ENCODE measurements at regions not wholly inside any gene's neighbourhood (a gene's known extent, or its start where the extent isn't known, plus 50 kb on each side); places are given as distances from the start of the nearest gene placed in this dataset.

GRCh38 chr18:2415656-2416055 lies 155.6 kb downstream of the METTL4 start:
- Histone ChIP-seq H3K4me1 (ENCODE audit: low read length) (no peaks in the 10 kb centered on the region), H3K9me3 (ENCODE audit: insufficient read depth, low read length) (no peaks in the 10 kb centered on the region), H3K9ac (ENCODE audit: low read length) (no peak overlapping the region), H2AFZ (ENCODE audit: low read depth, low read length) (no peak overlapping the region), H3K4me2 (ENCODE audit: low read length) (no peak overlapping the region), H3K4me3 (ENCODE audit: low read length) (no peak overlapping the region), H3K36me3 (replicated peaks; ENCODE audit: low read depth, low read length) (no peaks in the 10 kb centered on the region), H3K27me3 (ENCODE audit: low read depth, low read length) (peaks cover 14% of the 10 kb centered on the region), H4K20me1 (ENCODE audit: insufficient read depth, low read length) (no peaks in the 10 kb centered on the region), H3K79me2 (ENCODE audit: low read length) (no peaks in the 10 kb centered on the region), H3K27ac (ENCODE audit: low read length) (no peak overlapping the region)
- TF ChIP-seq CTCF (IDR thresholded peaks at IDR 0.05; ENCODE audit: low read depth, low read length): no peak
- no peak for TF ChIP-seq EZH2phosphoT487 (IDR thresholded peaks at IDR 0.05; ENCODE audit: low read depth)

DNA sequence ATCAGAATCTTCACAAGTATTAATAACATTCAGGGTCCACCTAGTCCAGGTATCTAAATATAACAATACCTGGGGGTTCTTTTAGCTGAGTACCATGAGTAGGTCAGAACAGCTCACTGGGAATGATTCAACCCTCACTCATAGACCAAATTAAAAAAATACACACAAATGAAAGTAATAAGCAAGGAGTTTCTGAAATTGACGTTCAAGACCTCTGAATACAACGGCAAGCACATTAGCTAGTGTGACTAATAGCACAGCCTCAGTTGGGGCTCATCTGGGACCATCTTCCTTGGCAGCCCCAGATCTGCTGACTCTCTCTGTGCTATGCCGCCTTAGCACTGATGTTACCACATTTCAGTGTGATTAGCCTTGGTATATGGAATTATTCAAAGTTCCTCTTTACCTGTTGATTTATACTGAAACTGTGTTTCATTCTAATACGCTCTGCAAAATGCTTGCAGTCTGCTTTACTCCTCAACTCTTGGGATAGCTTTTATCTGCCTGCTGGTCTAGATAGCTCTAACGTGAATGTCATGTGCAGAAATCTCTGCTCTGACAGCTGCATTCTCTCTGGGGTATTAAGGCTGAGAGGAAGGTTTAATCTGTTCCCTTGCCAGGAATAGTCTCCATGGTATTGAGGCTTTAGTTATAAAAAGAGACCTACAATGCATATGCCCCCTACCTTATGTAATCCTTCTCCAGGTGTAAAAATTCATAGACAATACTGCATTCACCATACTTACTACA lies 153.3 kb downstream of the METTL4 start:
- Histone ChIP-seq H3K4me1 (ENCODE audit: low read length) (no peaks in the 10 kb centered on the region), H3K4me3 (ENCODE audit: low read length) (no peak overlapping the region), H3K9ac (ENCODE audit: low read length) (no peak overlapping the region), H3K27ac (ENCODE audit: low read length) (no peak overlapping the region), H3K4me2 (ENCODE audit: low read length) (no peak overlapping the region), H3K9me3 (ENCODE audit: insufficient read depth, low read length) (no peaks in the 10 kb centered on the region), H4K20me1 (ENCODE audit: insufficient read depth, low read length) (no peaks in the 10 kb centered on the region), H3K27me3 (ENCODE audit: low read depth, low read length) (peaks cover 17% of the 10 kb centered on the region), H2AFZ (ENCODE audit: low read depth, low read length) (no peak overlapping the region), H3K79me2 (ENCODE audit: low read length) (no peaks in the 10 kb centered on the region), H3K36me3 (replicated peaks; ENCODE audit: low read depth, low read length) (no peaks in the 10 kb centered on the region)
- TF ChIP-seq CTCF (IDR thresholded peaks at IDR 0.05; ENCODE audit: low read depth, low read length) (no peak), EZH2phosphoT487 (IDR thresholded peaks at IDR 0.05; ENCODE audit: low read depth) (no peak)

- Histone ChIP-seq H2AFZ (ENCODE audit: low read depth, low read length) (no peak overlapping the region), H3K4me3 (ENCODE audit: low read length) (no peak overlapping the region), H3K36me3 (replicated peaks; ENCODE audit: low read depth, low read length) (no peaks in the 10 kb centered on the region), H3K9ac (ENCODE audit: low read length) (no peak overlapping the region), H4K20me1 (ENCODE audit: insufficient read depth, low read length) (no peaks in the 10 kb centered on the region), H3K27ac (ENCODE audit: low read length) (no peak overlapping the region), H3K9me3 (ENCODE audit: insufficient read depth, low read length) (no peaks in the 10 kb centered on the region), H3K4me2 (ENCODE audit: low read length) (no peak overlapping the region), H3K79me2 (ENCODE audit: low read length) (no peaks in the 10 kb centered on the region), H3K27me3 (ENCODE audit: low read depth, low read length) (peaks cover 17% of the 10 kb centered on the region), H3K4me1 (ENCODE audit: low read length) (no peaks in the 10 kb centered on the region)
- TF ChIP-seq CTCF (IDR thresholded peaks at IDR 0.05; ENCODE audit: low read depth, low read length) (no peak), EZH2phosphoT487 (IDR thresholded peaks at IDR 0.05; ENCODE audit: low read depth) (no peak)
These were observed 150.9 kb downstream of the METTL4 start for GRCh38 chr18:2420367-2420766.

GRCh38 chr18:2423761-2424160 lies 147.5 kb downstream of the METTL4 start:
- Histone ChIP-seq H3K9me3 (ENCODE audit: insufficient read depth, low read length) (no peaks in the 10 kb centered on the region), H2AFZ (ENCODE audit: low read depth, low read length) (no peak overlapping the region), H3K27me3 (ENCODE audit: low read depth, low read length) (peaks cover 9% of the 10 kb centered on the region), H3K27ac (ENCODE audit: low read length) (no peak overlapping the region), H3K4me1 (ENCODE audit: low read length) (no peaks in the 10 kb centered on the region), H3K36me3 (replicated peaks; ENCODE audit: low read depth, low read length) (no peaks in the 10 kb centered on the region), H4K20me1 (ENCODE audit: insufficient read depth, low read length) (no peaks in the 10 kb centered on the region), H3K4me3 (ENCODE audit: low read length) (no peak overlapping the region), H3K4me2 (ENCODE audit: low read length) (no peak overlapping the region), H3K9ac (ENCODE audit: low read length) (no peak overlapping the region), H3K79me2 (ENCODE audit: low read length) (no peaks in the 10 kb centered on the region)
- TF ChIP-seq CTCF (IDR thresholded peaks at IDR 0.05; ENCODE audit: low read depth, low read length) (no peak), EZH2phosphoT487 (IDR thresholded peaks at IDR 0.05; ENCODE audit: low read depth) (no peak)

Data from OCI-LY3 (cell line).